H9 (cell line): ENCODE measurements at regions not wholly inside any gene's neighbourhood (a gene's known extent, or its start where the extent isn't known, plus 50 kb on each side); places are given as distances from the start of the nearest gene placed in this dataset.

Experiments used
- DNase-seq: peaks from one replicate; pipeline ENCODE4 v3.0.0-alpha.2; 2017
- H2AFZ ChIP-seq: one replicate; pipeline ENCODE4 v1.6.1; 2013; ENCODE audit warnings: mild to moderate bottlenecking, low read length, control low read depth, moderate library complexity
- H2AK5ac ChIP-seq: 2 replicates; pipeline ENCODE4 v1.6.1; 2013; ENCODE audit warnings: low read length, control low read depth, mixed read lengths; ENCODE audit not compliant: insufficient read length
- H2BK120ac ChIP-seq: one replicate; pipeline ENCODE4 v1.6.1; 2013; ENCODE audit warnings: low read depth, mild to moderate bottlenecking, low read length, control low read depth, inconsistent platforms; ENCODE audit not compliant: poor library complexity, severe bottlenecking
- H2BK12ac ChIP-seq: 2 replicates; pipeline ENCODE4 v1.6.1; 2013; ENCODE audit warnings: low read length, control low read depth, mixed read lengths, low read depth; ENCODE audit not compliant: insufficient read length
- H2BK15ac ChIP-seq: 2 replicates; pipeline ENCODE4 v1.6.1; 2013; ENCODE audit warnings: low read depth, low read length, control low read depth
- H2BK20ac ChIP-seq: one replicate; pipeline ENCODE4 v1.6.1; 2013; ENCODE audit warnings: low read depth, mild to moderate bottlenecking, low read length, control low read depth, inconsistent platforms; ENCODE audit not compliant: poor library complexity, severe bottlenecking
- H2BK5ac ChIP-seq: 2 replicates; pipeline ENCODE4 v1.6.1; 2013; ENCODE audit warnings: low read length, control low read depth, mixed read lengths; ENCODE audit not compliant: insufficient read length
- H3K14ac ChIP-seq: 2 replicates; pipeline ENCODE4 v1.6.1; 2013; ENCODE audit warnings: low read length, control low read depth; ENCODE audit not compliant: insufficient read depth
- H3K18ac ChIP-seq: 2 replicates; pipeline ENCODE4 v1.6.1; 2013; ENCODE audit warnings: low read depth, mild to moderate bottlenecking, mixed read lengths, low read length, control low read depth; ENCODE audit not compliant: insufficient read length
- H3K23ac ChIP-seq: 2 replicates; pipeline ENCODE4 v1.6.1; 2013; ENCODE audit warnings: low read length, control low read depth, mixed read lengths, low read depth; ENCODE audit not compliant: insufficient read length
- H3K23me2 ChIP-seq: 2 replicates; pipeline ENCODE4 v1.6.1; 2013; ENCODE audit warnings: low read depth, mild to moderate bottlenecking, mixed read lengths, low read length, control low read depth; ENCODE audit not compliant: insufficient read length, poor library complexity, severe bottlenecking
- H3K27ac ChIP-seq: 2 replicates; pipeline ENCODE4 v1.5.1; 2013; ENCODE audit warnings: low read length, control low read depth, mixed read lengths, low read depth; ENCODE audit not compliant: insufficient read length
- H3K27me3 ChIP-seq: 2 replicates; pipeline ENCODE4 v1.6.1; 2013; ENCODE audit warnings: low read length, control low read depth, inconsistent platforms; ENCODE audit not compliant: insufficient read depth
- H3K4ac ChIP-seq: 2 replicates; pipeline ENCODE4 v1.6.1; 2013; ENCODE audit warnings: low read depth, mild to moderate bottlenecking, control low read depth, inconsistent platforms, low read length, moderate library complexity
- H3K4me1 ChIP-seq: 2 replicates; pipeline ENCODE4 v1.6.1; 2013; ENCODE audit warnings: low read length, control low read depth, inconsistent platforms; ENCODE audit not compliant: insufficient read depth
- H3K4me2 ChIP-seq: 2 replicates; pipeline ENCODE4 v1.6.1; 2013; ENCODE audit warnings: low read length, control low read depth, mixed read lengths; ENCODE audit not compliant: insufficient read length, insufficient read depth
- H3K56ac ChIP-seq: 2 replicates; pipeline ENCODE4 v1.6.1; 2013; ENCODE audit warnings: low read depth, mild to moderate bottlenecking, mixed read lengths, low read length, control low read depth; ENCODE audit not compliant: insufficient read length
- H3K79me1 ChIP-seq: 2 replicates; pipeline ENCODE4 v1.6.1; 2013; ENCODE audit warnings: low read depth, mild to moderate bottlenecking, moderate library complexity, low read length, control low read depth, inconsistent platforms; ENCODE audit not compliant: insufficient read depth, poor library complexity, severe bottlenecking
- H3K79me2 ChIP-seq: 2 replicates; pipeline ENCODE4 v1.6.1; 2013; ENCODE audit warnings: low read length, control low read depth, inconsistent platforms; ENCODE audit not compliant: insufficient read depth
- H3K9ac ChIP-seq: 2 replicates; pipeline ENCODE4 v1.6.1; 2013; ENCODE audit warnings: low read length, control low read depth, mixed read lengths; ENCODE audit not compliant: insufficient read length; ENCODE audit errors: extremely low read depth
- H3K9me3 ChIP-seq: one replicate; pipeline ENCODE4 v1.6.1; 2013; ENCODE audit warnings: low read depth, low read length, inconsistent platforms; ENCODE audit not compliant: control insufficient read depth
- H3T11ph ChIP-seq: one replicate; pipeline ENCODE4 v1.6.1; 2013; ENCODE audit warnings: mild to moderate bottlenecking, low read length, control low read depth, inconsistent platforms
- H4K20me1 ChIP-seq: one replicate; pipeline ENCODE4 v1.6.1; 2013; ENCODE audit not compliant: control insufficient read depth, insufficient read length, insufficient read depth
- H4K5ac ChIP-seq: 2 replicates; pipeline ENCODE4 v1.6.1; 2013; ENCODE audit warnings: low read depth, mild to moderate bottlenecking, mixed read lengths, low read length, control low read depth; ENCODE audit not compliant: insufficient read length
- H4K8ac ChIP-seq: replicated peaks from 2 replicates; pipeline ENCODE4 v1.6.1; 2013; ENCODE audit warnings: low read length, control low read depth, mixed read lengths, low read depth; ENCODE audit not compliant: insufficient read length
- H4K91ac ChIP-seq: 2 replicates; pipeline ENCODE4 v1.6.1; 2013; ENCODE audit warnings: low read depth, mild to moderate bottlenecking, moderate library complexity, mixed read lengths, low read length, control low read depth; ENCODE audit not compliant: insufficient read length
- H3K27ac Mint-ChIP-seq, 3 experiments: 2 replicates in 2 of 3; 3 replicates in 1 of 3; pipeline ENCODE4 v1.8.0; 2020 to 2021; ENCODE audit warnings: mixed read lengths in 3 of 3, mild to moderate bottlenecking in 1 of 3, moderate library complexity in 1 of 3
- H3K27me3 Mint-ChIP-seq: 2 replicates; pipeline ENCODE4 v1.8.0; 2021; ENCODE audit warnings: low read depth, mild to moderate bottlenecking, moderate library complexity, mixed read lengths
- H3K36me3 Mint-ChIP-seq, 3 experiments: 2 replicates in 2 of 3; 3 replicates in 1 of 3; pipeline ENCODE4 v1.8.0; 2020 to 2021; ENCODE audit warnings: low read depth in 3 of 3, mixed read lengths in 3 of 3; ENCODE audit not compliant: insufficient read depth in 1 of 3
- H3K4me1 Mint-ChIP-seq, 2 experiments: 2 replicates each; pipeline ENCODE4 v1.8.0; 2020; ENCODE audit warnings: mixed read lengths in 2 of 2
- H3K4me3 Mint-ChIP-seq, 2 experiments: 2 replicates in 1 of 2; 3 replicates in 1 of 2; pipeline ENCODE4 v1.8.0; 2020 to 2021; ENCODE audit warnings: mild to moderate bottlenecking in 2 of 2, mixed read lengths in 2 of 2, moderate library complexity in 1 of 2
- H3K9me3 Mint-ChIP-seq, 2 experiments: 2 replicates in 1 of 2; 3 replicates in 1 of 2; pipeline ENCODE4 v1.8.0; 2020; ENCODE audit warnings: mild to moderate bottlenecking in 2 of 2, mixed read lengths in 2 of 2, moderate library complexity in 1 of 2
- TF ChIP-seq, protein P1 (sequence below): fragments of 200-600 bp; sonication (generic); conservative IDR thresholded peaks from 3 replicates; pipeline ENCODE4 v1.8.0; 2021; ENCODE audit warnings: antibody characterized with exemption, mild to moderate bottlenecking

DNA sequence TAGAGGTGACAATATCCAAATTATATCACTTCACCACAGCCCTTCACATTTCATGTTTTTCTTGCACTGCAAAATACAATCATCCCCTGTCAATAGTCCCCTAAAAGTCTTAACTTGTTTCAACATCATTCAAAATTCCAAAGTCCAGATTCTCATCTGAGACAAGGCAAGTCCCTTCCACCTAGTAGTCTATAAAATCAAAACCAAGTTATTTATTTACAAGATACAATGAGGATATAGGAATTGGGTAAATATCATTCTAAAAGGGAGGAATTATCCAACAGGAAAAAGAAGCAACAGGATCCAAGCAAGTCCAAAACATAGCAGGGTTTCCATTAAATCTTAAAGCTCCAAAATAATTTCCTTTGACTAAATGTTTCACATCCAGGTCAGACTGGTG lies 1076.1 kb upstream of the TMEFF2 start:
- no peaks in the 10 kb centered on the region for H3K27me3 ChIP-seq
- H3K14ac ChIP-seq, result no peak overlapping the region
- H3K56ac ChIP-seq, result no peak overlapping the region
- H2BK20ac ChIP-seq, result no peak overlapping the region
- no peak overlapping the region for H4K91ac ChIP-seq
- H3K4me1 ChIP-seq, result no peaks in the 10 kb centered on the region
- no peak overlapping the region for H3K23ac ChIP-seq
- Mint-ChIP-seq H3K36me3 (no peaks in the 10 kb centered on the region), H3K4me1 (no peaks in the 10 kb centered on the region), H3K4me3 (no peak overlapping the region), H3K9me3 (no peaks in the 10 kb centered on the region), H3K27ac (no peak overlapping the region), H3K27me3 (no peaks in the 10 kb centered on the region)
- H3K9ac ChIP-seq, result no peak overlapping the region
- H3K4me2 ChIP-seq, result no peak overlapping the region
- no peak overlapping the region for H4K8ac ChIP-seq
- no peak overlapping the region for H4K5ac ChIP-seq
- no peaks in the 10 kb centered on the region for H3K79me1 ChIP-seq
- H3T11ph ChIP-seq, result no peak overlapping the region
- H2BK120ac ChIP-seq, result no peak overlapping the region
- no peak overlapping the region for H2BK12ac ChIP-seq
- TF ChIP-seq, protein P1, sequence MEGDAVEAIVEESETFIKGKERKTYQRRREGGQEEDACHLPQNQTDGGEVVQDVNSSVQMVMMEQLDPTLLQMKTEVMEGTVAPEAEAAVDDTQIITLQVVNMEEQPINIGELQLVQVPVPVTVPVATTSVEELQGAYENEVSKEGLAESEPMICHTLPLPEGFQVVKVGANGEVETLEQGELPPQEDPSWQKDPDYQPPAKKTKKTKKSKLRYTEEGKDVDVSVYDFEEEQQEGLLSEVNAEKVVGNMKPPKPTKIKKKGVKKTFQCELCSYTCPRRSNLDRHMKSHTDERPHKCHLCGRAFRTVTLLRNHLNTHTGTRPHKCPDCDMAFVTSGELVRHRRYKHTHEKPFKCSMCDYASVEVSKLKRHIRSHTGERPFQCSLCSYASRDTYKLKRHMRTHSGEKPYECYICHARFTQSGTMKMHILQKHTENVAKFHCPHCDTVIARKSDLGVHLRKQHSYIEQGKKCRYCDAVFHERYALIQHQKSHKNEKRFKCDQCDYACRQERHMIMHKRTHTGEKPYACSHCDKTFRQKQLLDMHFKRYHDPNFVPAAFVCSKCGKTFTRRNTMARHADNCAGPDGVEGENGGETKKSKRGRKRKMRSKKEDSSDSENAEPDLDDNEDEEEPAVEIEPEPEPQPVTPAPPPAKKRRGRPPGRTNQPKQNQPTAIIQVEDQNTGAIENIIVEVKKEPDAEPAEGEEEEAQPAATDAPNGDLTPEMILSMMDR, result no peak
- no peaks in the 10 kb centered on the region for H3K79me2 ChIP-seq
- no peak for DNase-seq
- no peak overlapping the region for H3K18ac ChIP-seq
- H3K27ac ChIP-seq, result no peak overlapping the region
- H3K4ac ChIP-seq, result no peak overlapping the region
- no peaks in the 10 kb centered on the region for H3K9me3 ChIP-seq
- H4K20me1 ChIP-seq, result no peaks in the 10 kb centered on the region
- no peak overlapping the region for H2AK5ac ChIP-seq
- no peak overlapping the region for H2BK5ac ChIP-seq
- no peaks in the 10 kb centered on the region for H3K23me2 ChIP-seq
- H2AFZ ChIP-seq, result no peak overlapping the region
- H2BK15ac ChIP-seq, result no peak overlapping the region
